HepG2 (cell line): ENCODE measurements at regions not wholly inside any gene's neighbourhood (a gene's known extent, or its start where the extent isn't known, plus 50 kb on each side); places are given as distances from the start of the nearest gene placed in this dataset.

Source experiments
- ATAC-seq: fragments of 200-7000 bp; cut with Tn5 transposase; 3 replicates; pipeline ENCODE4 v1.9.1; 2020; ENCODE audit warnings: mild to moderate bottlenecking, moderate library complexity
- BruUV-seq: library from RNA; stranded (reverse); fragments of 400-500 nt; replicated peaks from 2 replicates; lab custom pipeline; 2021; lab: Mats Ljungman, UMichigan
- CTCF ChIA-PET: fragments of 300-600 bp; formaldehyde crosslinking; extraction: SDS; loops from one replicate; lab custom pipeline; 2021; ENCODE audit warnings: low total read pairs, inconsistent platforms, low intra/inter-chr PET ratio; lab: Yijun Ruan, JAX
- POLR2A ChIA-PET: fragments of 350-600 bp; sonication (Branson Sonifier 250); formaldehyde crosslinking; loops from one replicate; lab custom pipeline; 2020; ENCODE audit warnings: antibody characterized with exemption, inconsistent platforms; lab: Yijun Ruan, JAX
- DNase-seq: peaks from one replicate; pipeline ENCODE4 v3.0.0-alpha.2; 2015; ENCODE audit warnings: low spot score
- FAIRE-seq: peaks from 3 replicates; lab custom pipeline; 2011; peaks lifted over from hg19 to GRCh38; lab: Jason Lieb, UNC
- H2AFZ ChIP-seq: one replicate; pipeline ENCODE4 v1.6.1; 2011; ENCODE audit warnings: low read length, inconsistent platforms
- H3K27ac ChIP-seq: fragments of 300-600 bp; 3 replicates; pipeline ENCODE4 v1.8.0; 2011; ENCODE audit warnings: mixed run types, mild to moderate bottlenecking, mixed read lengths, low read length, inconsistent platforms; ENCODE audit not compliant: insufficient read depth; ENCODE audit errors: extremely low read length
- H3K27me3 ChIP-seq, 2 experiments: fragments of 200-600 bp in 1 of 2; 2 replicates in 1 of 2; 3 replicates in 1 of 2; pipeline versions ENCODE4 v1.6.0 to v1.8.0; 2011; ENCODE audit warnings: low read length in 2 of 2, mild to moderate bottlenecking in 2 of 2, moderate library complexity in 2 of 2, inconsistent platforms in 1 of 2; ENCODE audit not compliant: insufficient read depth in 2 of 2, control insufficient read depth in 1 of 2
- H3K36me3 ChIP-seq, 2 experiments: fragments of 200-600 bp in 1 of 2; replicated peaks in 1 of 2; 2 replicates in 1 of 2; 3 replicates in 1 of 2; pipeline versions ENCODE4 v1.5.1 to v1.8.0; 2011; ENCODE audit warnings: low read length in 2 of 2, inconsistent platforms in 1 of 2; ENCODE audit not compliant: insufficient read depth in 2 of 2, control insufficient read depth in 1 of 2
- H3K4me1 ChIP-seq: 2 replicates; pipeline ENCODE4 v1.5.1; 2012; ENCODE audit warnings: low read length, inconsistent platforms; ENCODE audit not compliant: insufficient read depth
- H3K4me2 ChIP-seq: 2 replicates; pipeline ENCODE4 v1.6.0; 2011; ENCODE audit warnings: low read depth, low read length, inconsistent platforms
- H3K4me3 ChIP-seq, 3 experiments: fragments of 200-600 bp in 1 of 3; sonication (generic), shearing (Covaris generic) in 1 of 3; replicated peaks in 1 of 3; 2 replicates each; pipeline ENCODE4 v1.5.1; 2011 to 2016; ENCODE audit warnings: low read length in 3 of 3, inconsistent platforms in 2 of 3, low read depth in 2 of 3, mild to moderate bottlenecking in 2 of 3, control low read depth in 1 of 3, mixed read lengths in 1 of 3; ENCODE audit not compliant: insufficient read depth in 1 of 3
- H3K79me2 ChIP-seq: one replicate; pipeline ENCODE4 v1.6.1; 2011; ENCODE audit warnings: low read length, inconsistent platforms; ENCODE audit not compliant: insufficient read depth
- H3K9ac ChIP-seq: 2 replicates; pipeline ENCODE4 v1.6.0; 2011; ENCODE audit warnings: mild to moderate bottlenecking, low read depth, low read length, inconsistent platforms; ENCODE audit not compliant: insufficient read depth
- H3K9me3 ChIP-seq: 2 replicates; pipeline ENCODE4 v1.5.1; 2012; ENCODE audit warnings: mild to moderate bottlenecking, low read length
- H4K20me1 ChIP-seq: 2 replicates; pipeline ENCODE4 v1.6.0; 2011; ENCODE audit warnings: inconsistent platforms, mild to moderate bottlenecking, low read length, moderate library complexity; ENCODE audit not compliant: insufficient read depth
- BRCA1 ChIP-seq: sonication (generic); formaldehyde crosslinking; IDR thresholded peaks from 2 replicates; pipeline ENCODE4 v1.4.0; 2020; ENCODE audit warnings: missing genetic modification reagents
- ELF4 ChIP-seq: sonication (generic); formaldehyde crosslinking; IDR thresholded peaks from 2 replicates; pipeline ENCODE4 v1.5.0; 2020; ENCODE audit warnings: missing genetic modification reagents, mild to moderate bottlenecking, moderate library complexity, borderline replicate concordance
- HOXA7 ChIP-seq: sonication (generic); formaldehyde crosslinking; IDR thresholded peaks from 2 replicates; pipeline ENCODE4 v1.8.1; 2022; ENCODE audit warnings: mild to moderate bottlenecking, missing genetic modification reagents, moderate library complexity
- JUND ChIP-seq: sonication (generic); formaldehyde crosslinking; IDR thresholded peaks from 2 replicates; pipeline ENCODE4 v1.8.0; 2022; ENCODE audit warnings: mild to moderate bottlenecking, missing genetic modification reagents
- RBM22 ChIP-seq: fragments of 200-400 bp; formaldehyde crosslinking; optimal IDR thresholded peaks from 2 replicates; pipeline ENCODE3; 2017; ENCODE audit warnings: mild to moderate bottlenecking, low read length, moderate library complexity
- SRY ChIP-seq: sonication (generic); formaldehyde crosslinking; IDR thresholded peaks from 2 replicates; pipeline ENCODE4 v1.8.0; 2022; ENCODE audit warnings: mild to moderate bottlenecking, missing genetic modification reagents
- ZNF10 ChIP-seq: sonication (generic); formaldehyde crosslinking; IDR thresholded peaks from 2 replicates; pipeline ENCODE4 v1.4.0; 2020; ENCODE audit warnings: mild to moderate bottlenecking, low read depth, missing genetic modification reagents, borderline replicate concordance
- ZSCAN21 ChIP-seq: sonication (generic); formaldehyde crosslinking; IDR thresholded peaks from 2 replicates; pipeline ENCODE4 v1.8.0; 2022; ENCODE audit warnings: mild to moderate bottlenecking, missing genetic modification reagents, moderate library complexity, borderline replicate concordance
- WGBS: methylation state at CpG from one replicate; pipeline ENCODE4 v1.1.6; 2017; ENCODE audit warnings: low lambda C conversion rate; 5-methylcytosine and 5-hydroxymethylcytosine counted together
- in situ Hi-C: cut with HindIII; loops from 2 replicates; pipeline ENCODE4 v1.10.0; 2017; ENCODE audit warnings: low pct_unique_long_range_greater_than_20kb; ENCODE audit not compliant: extremely low pct_ligation_motif_present
- intact Hi-C: fragments of 100-400 bp; cut with micrococcal nuclease; formaldehyde crosslinking; loops from one replicate; pipeline ENCODE4 v1.10.0; 2022; ENCODE audit not compliant: unreplicated experiment

- Histone ChIP-seq H3K9me3 (no peaks in the 10 kb centered on the region), H3K36me3 (no peaks in the 10 kb centered on the region), H2AFZ (no peak overlapping the region), H3K4me2 (no peak overlapping the region), H3K9ac (no peak overlapping the region), H3K27me3 (peaks cover 14 to 72% of the 10 kb centered on the region in 2 experiments), H4K20me1 (no peaks in the 10 kb centered on the region; the same call in 1 of the 2 replicates), H3K27ac (no peak overlapping the region), H3K4me3 (no peak overlapping the region), H3K4me1 (no peaks in the 10 kb centered on the region), H3K79me2 (no peaks in the 10 kb centered on the region)
- ATAC-seq (no peak), DNase-seq (no peak), FAIRE-seq (no peak)
- in situ Hi-C loops (no loop called here), intact Hi-C loops (no loop called here)
- no peak for TF ChIP-seq JUND
- TF ChIP-seq HOXA7 = no peak
- TF ChIP-seq BRCA1 (CRISPR knock-in tag) = no peak
- TF ChIP-seq RBM22 = no peak
- TF ChIP-seq ZNF10 = no peak
- no peak for TF ChIP-seq ZSCAN21 (CRISPR knock-in tag)
- TF ChIP-seq SRY (CRISPR knock-in tag) = no peak
- no peak for TF ChIP-seq ELF4
- ChIA-PET POLR2A (no interaction called here), CTCF (no interaction called here)
- WGBS = 17% methylated on average over 12 of the region's 12 CpGs
- BruUV-seq = no TSS peak
Observed at GRCh38 chr16:86751076-86752030, 173.0 kb downstream of the FOXL1 start.
